C4-2B (cell line): ENCODE measurements at regions not wholly inside any gene's neighbourhood (a gene's known extent, or its start where the extent isn't known, plus 50 kb on each side); places are given as distances from the start of the nearest gene placed in this dataset.

Experiments
- CTCF ChIP-seq: fragments of 450-650 bp; conservative IDR thresholded peaks from 2 replicates; pipeline ENCODE4 v1.5.1; 2017; ENCODE audit warnings: mild to moderate bottlenecking
- ZFX ChIP-seq: fragments of 450-650 bp; IDR thresholded peaks from 2 replicates; pipeline ENCODE4 v1.6.1; 2017

- no peak for TF ChIP-seq CTCF
- TF ChIP-seq ZFX: no peak
Measured at GRCh38 chr5:85288914-85289313, 904.2 kb upstream of the EDIL3 start.
